H1 (cell line): ENCODE measurements at regions not wholly inside any gene's neighbourhood (a gene's known extent, or its start where the extent isn't known, plus 50 kb on each side); places are given as distances from the start of the nearest gene placed in this dataset.

Experiments used
- CBX5 ChIP-seq: fragments of 300-800, 300-1000 bp; sonication (generic); IDR thresholded peaks from 2 replicates; pipeline ENCODE4 v1.7.1; 2016; ENCODE audit warnings: antibody characterized with exemption, low read length, low read depth
- GABPA ChIP-seq: IDR thresholded peaks from 2 replicates; pipeline ENCODE4 v1.6.1; 2011; ENCODE audit warnings: mild to moderate bottlenecking, low read length, moderate library complexity, borderline replicate concordance; ENCODE audit not compliant: insufficient read depth
- HDAC2 ChIP-seq, 2 experiments: fragments of 300-600 bp in 1 of 2; sonication (generic) in 1 of 2; IDR thresholded peaks; 2 replicates each; pipeline ENCODE4 v1.6.1; 2011 to 2012; ENCODE audit warnings: low read depth in 2 of 2, low read length in 2 of 2, mild to moderate bottlenecking in 2 of 2, moderate library complexity in 2 of 2, borderline replicate concordance in 1 of 2, inconsistent platforms in 1 of 2
- RFX5 ChIP-seq: IDR thresholded peaks from 2 replicates; pipeline ENCODE4 v1.6.1; 2011; ENCODE audit warnings: low read depth, low read length, improper control_type of control experiment, borderline replicate concordance
- TEAD4 ChIP-seq: IDR thresholded peaks from 2 replicates; pipeline ENCODE4 v1.6.1; 2012; ENCODE audit warnings: low read depth, low read length, inconsistent platforms, mixed read lengths

DNA sequence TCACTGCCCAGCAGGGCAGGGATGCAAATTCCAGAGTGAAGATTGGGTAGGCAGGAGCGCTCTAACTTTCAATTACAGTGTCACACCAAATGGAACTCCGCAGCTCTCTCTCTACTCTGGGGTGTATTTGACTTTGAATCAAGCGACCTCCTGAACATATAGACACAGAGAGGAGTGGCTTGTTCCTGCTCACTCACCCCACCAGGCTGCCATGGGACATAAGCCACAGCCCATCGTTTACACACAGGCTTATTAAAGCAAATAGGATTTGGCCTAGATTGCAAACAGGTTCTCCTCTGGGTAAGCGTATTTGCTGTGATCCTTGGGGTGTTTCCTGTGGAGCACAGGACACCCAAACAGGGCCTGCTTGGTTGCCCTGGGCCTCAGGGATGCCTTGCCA is 281.6 kb upstream of the CCL2 start (continued):
- no peak for TF ChIP-seq CBX5
- TF ChIP-seq GABPA: no peak
- no peak for TF ChIP-seq RFX5
- no peak for TF ChIP-seq TEAD4
- no peak for TF ChIP-seq HDAC2 (IDR thresholded peaks at IDR 0.05; ENCODE audit: borderline replicate concordance in 1 of 2, low read depth in 2 of 2, low read length in 2 of 2)
